ENCODE measurements at regions not wholly inside any gene's neighbourhood (a gene's known extent, or its start where the extent isn't known, plus 50 kb on each side); places are given as distances from the start of the nearest gene placed in this dataset.
"Not testable (repeated sequence)": the region's sequence is repeated elsewhere in the genome, so short reads cannot be mapped to it uniquely, and the experiment has no call there.

- intact Hi-C loops (cut with DNase I); DNase-seq: not testable (repeated sequence)
Observed at GRCh38 chr14:96714537-96714936, 82.6 kb upstream of the VRK1 start.

GRCh38 chr14:96717116-96717515, 80.1 kb upstream of the VRK1 start:
- intact Hi-C loops (cut with DNase I): no loop called here
- DNase-seq: no peak

GRCh38 chr14:96718407-96718806, 78.8 kb upstream of the VRK1 start:
- no peak for DNase-seq
- intact Hi-C loops (cut with DNase I): no loop called here

- DNase-seq; intact Hi-C loops (cut with DNase I): not testable (repeated sequence)
Observed at GRCh38 chr14:96720702-96721101, 76.5 kb upstream of the VRK1 start.

GRCh38 chr14:96722736-96723135, 74.4 kb upstream of the VRK1 start:
- no peak for DNase-seq
- intact Hi-C loops (cut with DNase I): no loop called here

GRCh38 chr14:96723946-96724345, 73.2 kb upstream of the VRK1 start:
- intact Hi-C loops (cut with DNase I): no loop called here
- no peak for DNase-seq

GRCh38 chr14:96725232-96725631, 72.0 kb upstream of the VRK1 start:
- intact Hi-C loops (cut with DNase I): no loop called here
- DNase-seq: no peak

GRCh38 chr14:96727073-96727472, 70.1 kb upstream of the VRK1 start:
- DNase-seq: no peak
- intact Hi-C loops (cut with DNase I): no loop called here

- DNase-seq: no peak
- intact Hi-C loops (cut with DNase I): no loop called here
Observed at GRCh38 chr14:96727491-96727890, 69.7 kb upstream of the VRK1 start.

- no peak for DNase-seq
- intact Hi-C loops (cut with DNase I): no loop called here
Observed at GRCh38 chr14:96727980-96728717, 69.0 kb upstream of the VRK1 start.

- no peak for DNase-seq
- intact Hi-C loops (cut with DNase I): no loop called here
Observed at GRCh38 chr14:96729889-96730288, 67.3 kb upstream of the VRK1 start.

- intact Hi-C loops (cut with DNase I): no loop called here
- no peak for DNase-seq
Observed at GRCh38 chr14:96730386-96730785, 66.8 kb upstream of the VRK1 start.

- DNase-seq: no peak
- intact Hi-C loops (cut with DNase I): no loop called here
Observed at GRCh38 chr14:96734076-96734622, 63.0 kb upstream of the VRK1 start.

- peak in 1 of 42 donors; percentile 19 for DNase-seq
- intact Hi-C loops (cut with DNase I): no loop called here
Observed at GRCh38 chr14:96735526-96735925, 61.7 kb upstream of the VRK1 start.

GRCh38 chr14:96736439-96736838, 60.7 kb upstream of the VRK1 start:
- DNase-seq: no peak
- intact Hi-C loops (cut with DNase I): no loop called here

- peak in 23 of 42 donors; percentile 11 to 65 (median 24) for DNase-seq
- intact Hi-C loops (cut with DNase I): no loop called here
Observed at GRCh38 chr14:96737881-96738280, 59.3 kb upstream of the VRK1 start.

- intact Hi-C loops (cut with DNase I): no loop called here
- DNase-seq: peak in 2 of 42 donors; percentile 33 to 52
Observed at GRCh38 chr14:96739200-96739910, 57.8 kb upstream of the VRK1 start.

GRCh38 chr14:96741151-96741977, 55.8 kb upstream of the VRK1 start:
- peak; percentile 44 to 89 (median 74) for DNase-seq
- intact Hi-C loops (cut with DNase I): loop anchor here (10.0 kb wide), 1 partner anchor 157 kb away; no protein-coding TSS in a partner anchor

GRCh38 chr14:96744262-96744661, 52.9 kb upstream of the VRK1 start:
- DNase-seq: peak in 1 of 42 donors; percentile 6
- intact Hi-C loops (cut with DNase I): loop anchor here (10.0 kb wide), 1 partner anchor 159 kb away; no protein-coding TSS in a partner anchor

All from head of caudate nucleus (tissue), 42 donors.